ENCODE measurements at regions not wholly inside any gene's neighbourhood (a gene's known extent, or its start where the extent isn't known, plus 50 kb on each side); places are given as distances from the start of the nearest gene placed in this dataset.

GRCh38 chr21:18023157-18023556 lies 204.0 kb upstream of the C21orf91 start (continued):
- TF ChIP-seq JUN (IDR thresholded peaks at IDR 0.05; ENCODE audit: borderline replicate concordance, low read depth, low read length), result no peak
- TF ChIP-seq JUN (CRISPR knock-in tag; IDR thresholded peaks at IDR 0.05; ENCODE audit: borderline replicate concordance), result no peak
- TF ChIP-seq PYGO2 (tag; IDR thresholded peaks at IDR 0.05), result no peak
- TF ChIP-seq MBD2 (IDR thresholded peaks at IDR 0.05; ENCODE audit: borderline replicate concordance, low read depth), result no peak
- TF ChIP-seq POLR2B (IDR thresholded peaks at IDR 0.05; ENCODE audit: low read depth, partially characterized antibody), result no peak
- TF ChIP-seq GTF2B (IDR thresholded peaks at IDR 0.05; ENCODE audit: extremely low read depth, insufficient read length), result no peak
- TF ChIP-seq ARNT (IDR thresholded peaks at IDR 0.05), result no peak

GRCh38 chr21:18007121-18007520 lies 188.0 kb upstream of the C21orf91 start:
- H3K27me3 ChIP-seq (ENCODE audit: control insufficient read depth in 2 of 2, insufficient read depth in 2 of 2, low read length in 2 of 2), result no peaks in the 10 kb centered on the region
- H3K9me1 ChIP-seq (ENCODE audit: control insufficient read depth, insufficient read depth, low read length), result no peaks in the 10 kb centered on the region
- H3K4me1 ChIP-seq (replicated peaks in 1 of 2; ENCODE audit: control insufficient read depth in 2 of 2, insufficient read depth in 2 of 2, low read length in 2 of 2), result no peaks in the 10 kb centered on the region
- WGBS (ENCODE audit: insufficient coverage, low coverage, missing lambda C conversion rate), result 0% methylated on average over 1 of the region's 1 CpG
- FAIRE-seq (no peak), DNase-seq (ENCODE audit: extremely low read depth in 1 of 4, low spot score in 3 of 4) (no peak), ATAC-seq (no peak)
- H3K9me3 ChIP-seq (replicated peaks; ENCODE audit: control insufficient read depth, insufficient read depth, low read depth, low read length), result 0 out of 2 replicates have a peak, but pooled peaks cover 2% of the 10 kb centered on the region
- no peak overlapping the region for H3K27ac ChIP-seq (ENCODE audit: extremely low read depth, low read depth, low read length)
- CTCF ChIA-PET (ENCODE audit: low intra/inter-chr PET ratio), result no interaction called here
- no peaks in the 10 kb centered on the region for H3K79me2 ChIP-seq (ENCODE audit: control insufficient read depth, insufficient read depth, low read length)
- H3K4me3 ChIP-seq, result no peak overlapping the region
- intact Hi-C loops (cut with micrococcal nuclease), result no loop called here
- no peaks in the 10 kb centered on the region for H4K20me1 ChIP-seq (replicated peaks; ENCODE audit: control insufficient read depth, insufficient read depth, low read length)
- H2AFZ ChIP-seq (ENCODE audit: low read depth, low read length), result no peak overlapping the region
- POLR2A ChIA-PET, result no interaction called here
- H3K4me2 ChIP-seq (ENCODE audit: insufficient read depth, low read length), result no peak overlapping the region
- TF ChIP-seq FOXK2 (conservative IDR thresholded peaks at IDR 0.05 in 1 of 2, IDR thresholded peaks at IDR 0.05 in 1 of 2; ENCODE audit: low read depth in 2 of 2) (no peak), EZH2 (IDR thresholded peaks at IDR 0.05; ENCODE audit: borderline replicate concordance, low read depth, low read length) (no peak)
- BruUV-seq (replicated peaks), result no TSS peak
- in situ Hi-C loops (cut with MboI), result no loop called here
- no peaks in the 10 kb centered on the region for H3K36me3 ChIP-seq (ENCODE audit: control insufficient read depth, insufficient read depth, low read length)
- H3K9ac ChIP-seq (ENCODE audit: insufficient read depth in 1 of 2, low read depth in 2 of 2, low read length in 2 of 2), result no peak overlapping the region
